ENCODE measurements at regions not wholly inside any gene's neighbourhood (a gene's known extent, or its start where the extent isn't known, plus 50 kb on each side); places are given as distances from the start of the nearest gene placed in this dataset.

GRCh38 chr9:108668938-108669335 is 186.8 kb downstream of the ACTL7B start:
- Histone ChIP-seq H3K4me1 (ENCODE audit: insufficient read depth, low read length, severe bottlenecking) (no peaks in the 10 kb centered on the region), H3K9ac (ENCODE audit: low read length) (no peak overlapping the region), H4K20me1 (ENCODE audit: insufficient read depth, low read length) (no peaks in the 10 kb centered on the region), H3K27ac (ENCODE audit: low read depth, low read length, poor library complexity, severe bottlenecking) (no peak overlapping the region), H3K4me3 (ENCODE audit: low read depth, low read length, poor library complexity, severe bottlenecking) (no peak overlapping the region), H3K9me2 (ENCODE audit: low read depth, low read length) (no peaks in the 10 kb centered on the region), H2AFZ (ENCODE audit: low read length) (no peak overlapping the region), H3K36me3 (ENCODE audit: insufficient read depth, low read length) (no peaks in the 10 kb centered on the region), H3K27me3 (ENCODE audit: insufficient read depth, low read length) (no peaks in the 10 kb centered on the region), H3K9me3 (ENCODE audit: low read length) (no peaks in the 10 kb centered on the region), H3F3A (ENCODE audit: insufficient read depth, low read length) (no peaks in the 10 kb centered on the region), H3K79me2 (ENCODE audit: insufficient read depth, low read length) (no peaks in the 10 kb centered on the region), H3K4me2 (ENCODE audit: low read length) (no peak overlapping the region)
- TF ChIP-seq CTCF (IDR thresholded peaks at IDR 0.05; ENCODE audit: low read length) = no peak
- TF ChIP-seq EZH2 (IDR thresholded peaks at IDR 0.05; ENCODE audit: borderline replicate concordance, low read length) = no peak

GRCh38 chr9:108668191-108668937 is 187.4 kb downstream of the ACTL7B start:
- H3F3A ChIP-seq (ENCODE audit: insufficient read depth, low read length) = no peaks in the 10 kb centered on the region
- no peaks in the 10 kb centered on the region for H3K27me3 ChIP-seq (ENCODE audit: insufficient read depth, low read length)
- no peaks in the 10 kb centered on the region for H3K9me3 ChIP-seq (ENCODE audit: low read length)
- no peak overlapping the region for H3K9ac ChIP-seq (ENCODE audit: low read length)
- no peaks in the 10 kb centered on the region for H3K9me2 ChIP-seq (ENCODE audit: low read depth, low read length)
- H4K20me1 ChIP-seq (ENCODE audit: insufficient read depth, low read length) = no peaks in the 10 kb centered on the region
- H3K4me3 ChIP-seq (ENCODE audit: low read depth, low read length, poor library complexity, severe bottlenecking) = no peak overlapping the region
- H3K36me3 ChIP-seq (ENCODE audit: insufficient read depth, low read length) = no peaks in the 10 kb centered on the region
- no peak overlapping the region for H2AFZ ChIP-seq (ENCODE audit: low read length)
- H3K27ac ChIP-seq (ENCODE audit: low read depth, low read length, poor library complexity, severe bottlenecking) = no peak overlapping the region
- no peaks in the 10 kb centered on the region for H3K79me2 ChIP-seq (ENCODE audit: insufficient read depth, low read length)
- H3K4me1 ChIP-seq (ENCODE audit: insufficient read depth, low read length, severe bottlenecking) = no peaks in the 10 kb centered on the region
- TF ChIP-seq EZH2 (IDR thresholded peaks at IDR 0.05; ENCODE audit: borderline replicate concordance, low read length) = no peak
- no peak for TF ChIP-seq CTCF (IDR thresholded peaks at IDR 0.05; ENCODE audit: low read length)
- H3K4me2 ChIP-seq (ENCODE audit: low read length) = no peak overlapping the region

GRCh38 chr9:108666240-108666784 is 189.5 kb downstream of the ACTL7B start:
- TF ChIP-seq CTCF (IDR thresholded peaks at IDR 0.05; ENCODE audit: low read length) = no peak
- TF ChIP-seq EZH2 (IDR thresholded peaks at IDR 0.05; ENCODE audit: borderline replicate concordance, low read length) = no peak
- no peak overlapping the region for H3K4me2 ChIP-seq (ENCODE audit: low read length)

More at GRCh38 chr9:108666240-108666784, 189.5 kb downstream of the ACTL7B start:
- no peak overlapping the region for H3K27ac ChIP-seq (ENCODE audit: low read depth, low read length, poor library complexity, severe bottlenecking)
- no peak overlapping the region for H3K9ac ChIP-seq (ENCODE audit: low read length)
- H2AFZ ChIP-seq (ENCODE audit: low read length) = no peak overlapping the region
- H3K4me1 ChIP-seq (ENCODE audit: insufficient read depth, low read length, severe bottlenecking) = no peaks in the 10 kb centered on the region
- no peak overlapping the region for H3K4me3 ChIP-seq (ENCODE audit: low read depth, low read length, poor library complexity, severe bottlenecking)
- H4K20me1 ChIP-seq (ENCODE audit: insufficient read depth, low read length) = no peaks in the 10 kb centered on the region
- H3K36me3 ChIP-seq (ENCODE audit: insufficient read depth, low read length) = no peaks in the 10 kb centered on the region
- H3K27me3 ChIP-seq (ENCODE audit: insufficient read depth, low read length) = no peaks in the 10 kb centered on the region
- H3F3A ChIP-seq (ENCODE audit: insufficient read depth, low read length) = no peaks in the 10 kb centered on the region
- no peaks in the 10 kb centered on the region for H3K79me2 ChIP-seq (ENCODE audit: insufficient read depth, low read length)
- no peaks in the 10 kb centered on the region for H3K9me3 ChIP-seq (ENCODE audit: low read length)
- no peaks in the 10 kb centered on the region for H3K9me2 ChIP-seq (ENCODE audit: low read depth, low read length)

Measured in OCI-LY1 (cell line).